NT2/D1 (cell line): ENCODE measurements at regions not wholly inside any gene's neighbourhood (a gene's known extent, or its start where the extent isn't known, plus 50 kb on each side); places are given as distances from the start of the nearest gene placed in this dataset.

Source experiments
- DNase-seq: peaks from one replicate; pipeline ENCODE4 v3.0.0-alpha.2; 2011; ENCODE audit warnings: low read depth, low spot score
- H3K27me3 ChIP-seq: 2 replicates; pipeline ENCODE4 v1.6.0; 2011; ENCODE audit warnings: mild to moderate bottlenecking; ENCODE audit not compliant: insufficient read length, insufficient read depth
- H3K36me3 ChIP-seq: 2 replicates; pipeline ENCODE4 v1.6.1; 2011; ENCODE audit warnings: mild to moderate bottlenecking, low read length, mixed read lengths; ENCODE audit not compliant: insufficient read depth, insufficient read length
- H3K4me1 ChIP-seq: 2 replicates; pipeline ENCODE4 v1.5.1; 2011; ENCODE audit not compliant: insufficient read depth, insufficient read length
- H3K4me3 ChIP-seq: 2 replicates; pipeline ENCODE4 v1.5.1; 2011; ENCODE audit warnings: low read depth; ENCODE audit not compliant: insufficient read length
- H3K9ac ChIP-seq: 2 replicates; pipeline ENCODE4 v1.6.0; 2011; ENCODE audit warnings: low read depth; ENCODE audit not compliant: insufficient read length
- H3K9me3 ChIP-seq: 2 replicates; pipeline ENCODE4 v1.5.1; 2011; ENCODE audit warnings: mild to moderate bottlenecking, low read length; ENCODE audit not compliant: insufficient read depth
- SUZ12 ChIP-seq: IDR thresholded peaks from 2 replicates; pipeline ENCODE4 v1.6.1; 2011; ENCODE audit not compliant: insufficient read length, insufficient read depth; ENCODE audit errors: extremely low read depth
- YY1 ChIP-seq: IDR thresholded peaks from 2 replicates; pipeline ENCODE4 v1.6.1; 2011; ENCODE audit not compliant: insufficient read length, insufficient read depth
- ZNF274 ChIP-seq: IDR thresholded peaks from 2 replicates; pipeline ENCODE4 v1.6.1; 2011; ENCODE audit warnings: mild to moderate bottlenecking, low read depth, low read length

- no peaks in the 10 kb centered on the region for H3K4me1 ChIP-seq
- no peaks in the 10 kb centered on the region for H3K36me3 ChIP-seq
- DNase-seq, result no peak
- TF ChIP-seq SUZ12, result no peak
- TF ChIP-seq ZNF274, result no peak
- no peak for TF ChIP-seq YY1
- no peaks in the 10 kb centered on the region for H3K27me3 ChIP-seq
- no peak overlapping the region for H3K4me3 ChIP-seq
- H3K9me3 ChIP-seq, result no peaks in the 10 kb centered on the region
- no peak overlapping the region for H3K9ac ChIP-seq
Observed at GRCh38 chr5:165881259-165881658, 2375.8 kb downstream of the MAT2B start.

- H3K4me1 ChIP-seq, result no peaks in the 10 kb centered on the region
- no peak for TF ChIP-seq ZNF274
- no peak for TF ChIP-seq YY1
- no peak for TF ChIP-seq SUZ12
- DNase-seq, result no peak
- no peaks in the 10 kb centered on the region for H3K36me3 ChIP-seq
- H3K27me3 ChIP-seq, result no peaks in the 10 kb centered on the region
- H3K9me3 ChIP-seq, result no peaks in the 10 kb centered on the region
- H3K9ac ChIP-seq, result no peak overlapping the region
- no peak overlapping the region for H3K4me3 ChIP-seq
Observed at GRCh38 chr5:165882099-165882498, 2376.7 kb downstream of the MAT2B start.

GRCh38 chr5:165885623-165886350 lies 2380.4 kb downstream of the MAT2B start:
- Histone ChIP-seq H3K9ac (no peak overlapping the region), H3K36me3 (no peaks in the 10 kb centered on the region), H3K4me3 (no peak overlapping the region), H3K4me1 (no peaks in the 10 kb centered on the region), H3K27me3 (no peaks in the 10 kb centered on the region), H3K9me3 (no peaks in the 10 kb centered on the region)
- no peak for DNase-seq
- TF ChIP-seq ZNF274 (no peak), YY1 (no peak), SUZ12 (no peak)

- Histone ChIP-seq H3K27me3 (no peaks in the 10 kb centered on the region), H3K4me1 (no peaks in the 10 kb centered on the region), H3K9ac (no peak overlapping the region), H3K4me3 (no peak overlapping the region), H3K36me3 (no peaks in the 10 kb centered on the region), H3K9me3 (no peaks in the 10 kb centered on the region)
- no peak for DNase-seq
- TF ChIP-seq YY1 (no peak), ZNF274 (no peak), SUZ12 (no peak)
Observed at GRCh38 chr5:165887147-165887546, 2381.7 kb downstream of the MAT2B start.

GRCh38 chr5:165892383-165892782 lies 2387.0 kb downstream of the MAT2B start:
- Histone ChIP-seq H3K9me3 (no peaks in the 10 kb centered on the region), H3K27me3 (no peaks in the 10 kb centered on the region), H3K9ac (no peak overlapping the region), H3K4me1 (no peaks in the 10 kb centered on the region), H3K4me3 (no peak overlapping the region), H3K36me3 (no peaks in the 10 kb centered on the region)
- DNase-seq, result no peak
- TF ChIP-seq YY1, result no peak
- TF ChIP-seq SUZ12, result no peak
- TF ChIP-seq ZNF274, result no peak

GRCh38 chr5:165894916-165895315 lies 2389.5 kb downstream of the MAT2B start:
- no peaks in the 10 kb centered on the region for H3K9me3 ChIP-seq
- H3K4me3 ChIP-seq, result no peak overlapping the region

GRCh38 chr5:165903835-165904234 lies 2387.6 kb upstream of the WWC1 start:
- DNase-seq, result no peak
- H3K4me1 ChIP-seq, result no peaks in the 10 kb centered on the region
- H3K27me3 ChIP-seq, result no peaks in the 10 kb centered on the region
- H3K9ac ChIP-seq, result no peak overlapping the region
- H3K9me3 ChIP-seq, result no peaks in the 10 kb centered on the region
- H3K36me3 ChIP-seq, result no peaks in the 10 kb centered on the region
- TF ChIP-seq YY1 (no peak), SUZ12 (no peak), ZNF274 (no peak)
- H3K4me3 ChIP-seq, result no peak overlapping the region

More at GRCh38 chr5:165894916-165895315, 2389.5 kb downstream of the MAT2B start:
- DNase-seq, result no peak
- H3K4me1 ChIP-seq, result no peaks in the 10 kb centered on the region
- no peaks in the 10 kb centered on the region for H3K27me3 ChIP-seq
- no peak overlapping the region for H3K9ac ChIP-seq
- no peaks in the 10 kb centered on the region for H3K36me3 ChIP-seq
- no peak for TF ChIP-seq ZNF274
- no peak for TF ChIP-seq YY1
- no peak for TF ChIP-seq SUZ12

GRCh38 chr5:165906871-165907270 lies 2384.6 kb upstream of the WWC1 start:
- DNase-seq, result no peak
- no peak overlapping the region for H3K4me3 ChIP-seq
- H3K36me3 ChIP-seq, result no peaks in the 10 kb centered on the region
- no peak for TF ChIP-seq ZNF274
- TF ChIP-seq SUZ12, result no peak
- no peak for TF ChIP-seq YY1
- H3K27me3 ChIP-seq, result no peaks in the 10 kb centered on the region
- no peaks in the 10 kb centered on the region for H3K9me3 ChIP-seq
- no peak overlapping the region for H3K9ac ChIP-seq
- H3K4me1 ChIP-seq, result no peaks in the 10 kb centered on the region
